Naive thymus-derived CD4-positive, alpha-beta T cell (primary cell): ENCODE measurements at regions not wholly inside any gene's neighbourhood (a gene's known extent, or its start where the extent isn't known, plus 50 kb on each side); places are given as distances from the start of the nearest gene placed in this dataset.

Experiments used
- ATAC-seq: fragments of 150-1000 bp; cut with Tn5 transposase; 2 replicates; pipeline ENCODE4 v1.10.0; 2021; ENCODE audit warnings: mild to moderate bottlenecking, moderate library complexity
- CTCF ChIA-PET: fragments of 350-600 bp; sonication (Branson Sonifier 250); formaldehyde crosslinking; loops from one replicate; lab custom pipeline; 2021; ENCODE audit warnings: antibody characterized with exemption; lab: Charles Lee
- POLR2A ChIA-PET: fragments of 350-600 bp; sonication (Branson Sonifier 250); formaldehyde crosslinking; loops from one replicate; lab custom pipeline; 2021; ENCODE audit warnings: antibody characterized with exemption, inconsistent platforms; lab: Charles Lee
- DNase-seq, 9 donors: peaks; one replicate each; pipeline versions ENCODE4 v3.0.0 to v3.0.0-alpha.2; 2020 to 2022; ENCODE audit warnings: mixed read lengths in 1 of 9
- H3K27ac ChIP-seq: one replicate; pipeline ENCODE4 v1.7.0; 2013; ENCODE audit warnings: mild to moderate bottlenecking, low read depth, low read length, moderate library complexity
- H3K27me3 ChIP-seq, 2 donors: one replicate each; pipeline ENCODE4 v1.7.0; 2013; ENCODE audit warnings: low read length in 2 of 2, mild to moderate bottlenecking in 2 of 2, moderate library complexity in 2 of 2; ENCODE audit not compliant: control insufficient read depth in 2 of 2, insufficient read depth in 2 of 2
- H3K36me3 ChIP-seq, 3 experiments: 1 replicate in 2 of 3; 2 replicates in 1 of 3; pipeline ENCODE4 v1.7.0; 2013; ENCODE audit warnings: low read length in 3 of 3, mild to moderate bottlenecking in 3 of 3, moderate library complexity in 1 of 3; ENCODE audit not compliant: insufficient read depth in 3 of 3, control insufficient read depth in 2 of 3
- H3K4me1 ChIP-seq, 2 donors: one replicate each; pipeline ENCODE4 v1.7.0; 2013; ENCODE audit warnings: low read length in 2 of 2, mild to moderate bottlenecking in 2 of 2, moderate library complexity in 1 of 2; ENCODE audit not compliant: control insufficient read depth in 2 of 2, insufficient read depth in 2 of 2
- H3K4me3 ChIP-seq: 2 replicates; pipeline ENCODE4 v1.7.0; 2013; ENCODE audit warnings: mild to moderate bottlenecking, low read length
- H3K9me3 ChIP-seq, 3 experiments: 1 replicate in 2 of 3; 2 replicates in 1 of 3; pipeline ENCODE4 v1.7.0; 2013; ENCODE audit warnings: low read length in 3 of 3; ENCODE audit not compliant: control insufficient read depth in 2 of 3
- H3K27ac Mint-ChIP-seq, 9 donors: one replicate each; pipeline ENCODE4 v1.8.0; 2020 to 2022; ENCODE audit warnings: mixed read lengths in 9 of 9, mild to moderate bottlenecking in 8 of 9, moderate library complexity in 5 of 9, inconsistent platforms in 2 of 9
- H3K27me3 Mint-ChIP-seq, 5 donors: one replicate each; pipeline ENCODE4 v1.8.0; 2021 to 2022; ENCODE audit warnings: mixed read lengths in 5 of 5, mild to moderate bottlenecking in 1 of 5
- H3K36me3 Mint-ChIP-seq, 5 donors: one replicate each; pipeline ENCODE4 v1.8.0; 2020 to 2022; ENCODE audit warnings: mixed read lengths in 5 of 5, mild to moderate bottlenecking in 3 of 5, inconsistent platforms in 1 of 5
- H3K4me1 Mint-ChIP-seq, 7 donors: one replicate each; pipeline ENCODE4 v1.8.0; 2020 to 2022; ENCODE audit warnings: mixed read lengths in 7 of 7, mild to moderate bottlenecking in 3 of 7, inconsistent platforms in 1 of 7
- H3K4me3 Mint-ChIP-seq, 10 donors: one replicate each; pipeline ENCODE4 v1.8.0; 2020 to 2022; ENCODE audit warnings: mild to moderate bottlenecking in 10 of 10, mixed read lengths in 10 of 10, moderate library complexity in 6 of 10, inconsistent platforms in 2 of 10
- H3K9me3 Mint-ChIP-seq, 11 donors: one replicate each; pipeline ENCODE4 v1.8.0; 2020 to 2022; ENCODE audit warnings: mixed read lengths in 11 of 11, mild to moderate bottlenecking in 4 of 11, inconsistent platforms in 1 of 11, moderate library complexity in 1 of 11
- intact Hi-C, 2 donors: fragments of 100-400 bp; cut with micrococcal nuclease; formaldehyde crosslinking; loops; one replicate each; pipeline ENCODE4 v1.15.1; 2023

DNA sequence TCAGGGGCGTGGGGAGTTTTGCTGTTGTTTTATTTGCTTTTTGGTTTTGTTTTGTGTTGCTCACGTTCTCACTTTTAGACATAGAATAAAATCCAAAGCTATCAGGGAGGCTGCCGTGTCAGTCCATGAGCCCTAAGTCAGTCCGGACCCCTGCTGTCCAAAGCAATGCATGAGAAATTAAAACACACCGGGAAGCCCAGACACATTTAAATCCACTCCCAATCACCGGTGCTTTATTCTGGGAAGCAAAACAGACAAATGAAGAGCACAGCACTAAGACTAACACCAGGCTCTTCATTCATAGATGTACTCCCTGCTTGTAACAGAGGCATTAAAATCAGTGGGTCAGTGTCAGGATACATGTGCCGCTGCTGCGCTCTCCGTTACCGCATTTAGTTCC lies 180.9 kb downstream of the IRX2 start:
- Histone ChIP-seq H3K4me3 (no peak overlapping the region), H3K27ac (no peak overlapping the region), H3K36me3 (no peaks in the 10 kb centered on the region), H3K9me3 (no peaks in the 10 kb centered on the region), H3K4me1 (no peaks in the 10 kb centered on the region), H3K27me3 (no peaks in the 10 kb centered on the region)
- ATAC-seq, result no peak
- DNase-seq, result no peak
- Mint-ChIP-seq H3K4me1 (no peaks in the 10 kb centered on the region), H3K36me3 (no peaks in the 10 kb centered on the region), H3K27ac (no peak overlapping the region), H3K9me3 (peaks cover 0 to 16% (median 1%) of the 10 kb centered on the region in 11 donors), H3K27me3 (peaks cover 0 to 9% (median 4%) of the 10 kb centered on the region in 5 donors), H3K4me3 (no peak overlapping the region)
- intact Hi-C loops, result no loop called here
- ChIA-PET CTCF (no interaction called here), POLR2A (no interaction called here)

DNA sequence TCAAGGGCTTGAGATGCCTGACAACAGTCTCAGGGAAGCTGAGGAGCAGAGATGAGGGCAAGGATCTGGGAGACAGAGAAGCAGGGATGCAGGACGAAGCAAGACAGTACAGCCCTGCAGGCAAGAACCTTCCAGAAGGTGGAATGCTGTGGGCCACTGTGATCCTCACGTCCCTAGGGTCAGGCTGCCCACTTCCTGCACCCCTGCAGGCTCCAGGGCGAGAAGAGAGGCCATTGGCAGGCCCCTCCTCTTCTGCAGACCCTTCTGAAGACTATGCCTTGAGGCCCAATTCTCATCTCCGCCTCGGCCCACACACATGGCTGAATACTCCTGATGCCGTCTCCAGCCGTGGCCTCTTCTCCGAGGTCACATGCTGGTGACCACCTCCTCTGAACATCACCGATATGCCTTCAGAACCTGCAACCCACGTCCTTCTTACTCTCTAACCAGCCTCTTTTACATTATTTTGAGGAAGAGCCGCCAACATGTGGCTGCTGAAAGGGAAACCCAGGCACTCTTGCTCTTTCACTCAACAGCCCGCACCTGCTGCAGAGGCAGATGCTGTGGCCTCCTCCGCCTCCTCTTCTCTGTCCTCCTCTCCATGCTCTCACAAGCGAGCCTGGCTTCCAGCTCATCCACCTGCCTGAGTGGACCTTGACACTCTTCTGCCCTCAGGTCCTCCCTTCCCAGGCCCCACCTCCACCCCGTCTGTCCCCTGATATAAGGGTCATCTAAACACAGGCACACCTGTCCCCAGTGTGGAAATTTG lies 181.5 kb downstream of the IRX2 start:
- no peaks in the 10 kb centered on the region for H3K9me3 ChIP-seq
- H3K4me3 ChIP-seq, result no peak overlapping the region
- DNase-seq (no peak), ATAC-seq (no peak)
- no peak overlapping the region for H3K4me3 Mint-ChIP-seq
- ChIA-PET POLR2A (no interaction called here), CTCF (no interaction called here)
- no peaks in the 10 kb centered on the region for H3K4me1 ChIP-seq
- H3K4me1 Mint-ChIP-seq, result no peaks in the 10 kb centered on the region
- intact Hi-C loops, result no loop called here
- no peak overlapping the region for H3K27ac ChIP-seq
- H3K9me3 Mint-ChIP-seq, result peaks cover 0 to 16% (median 2%) of the 10 kb centered on the region in 11 donors
- H3K36me3 Mint-ChIP-seq, result no peaks in the 10 kb centered on the region
- H3K27ac Mint-ChIP-seq, result no peak overlapping the region
- H3K27me3 ChIP-seq, result no peaks in the 10 kb centered on the region
- peaks cover 0 to 9% (median 4%) of the 10 kb centered on the region in 5 donors for H3K27me3 Mint-ChIP-seq
- no peaks in the 10 kb centered on the region for H3K36me3 ChIP-seq

DNA sequence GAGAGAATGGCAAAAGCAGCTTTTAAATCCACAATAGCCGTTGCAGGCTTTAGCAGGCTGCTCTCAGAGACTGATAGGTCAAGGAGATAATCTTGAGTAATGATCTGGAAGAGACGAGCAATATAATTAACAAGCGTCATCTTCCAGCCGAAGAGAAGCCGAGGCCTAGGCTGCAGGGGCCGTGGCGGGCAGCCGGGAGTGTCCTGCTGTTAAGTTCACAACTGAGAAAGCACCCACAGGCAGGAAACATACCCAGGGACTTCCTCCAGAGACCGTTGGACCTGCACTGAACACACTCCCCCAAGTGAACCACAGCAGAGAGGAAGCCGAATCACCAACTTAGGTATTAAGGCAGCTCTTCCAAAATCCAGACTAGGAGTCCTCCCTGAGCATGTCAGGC lies 182.3 kb downstream of the IRX2 start:
- intact Hi-C loops, result no loop called here
- DNase-seq (no peak), ATAC-seq (no peak)
- H3K4me3 ChIP-seq, result no peak overlapping the region
- Mint-ChIP-seq H3K36me3 (no peaks in the 10 kb centered on the region), H3K27ac (no peak overlapping the region), H3K27me3 (peaks cover 0 to 9% (median 4%) of the 10 kb centered on the region in 5 donors), H3K4me3 (no peak overlapping the region), H3K9me3 (peaks cover 0 to 16% (median 2%) of the 10 kb centered on the region in 11 donors), H3K4me1 (no peaks in the 10 kb centered on the region)
- H3K9me3 ChIP-seq, result no peaks in the 10 kb centered on the region
- no peaks in the 10 kb centered on the region for H3K4me1 ChIP-seq
- H3K27ac ChIP-seq, result no peak overlapping the region
- ChIA-PET POLR2A (no interaction called here), CTCF (no interaction called here)
- H3K36me3 ChIP-seq, result no peaks in the 10 kb centered on the region
- no peaks in the 10 kb centered on the region for H3K27me3 ChIP-seq

DNA sequence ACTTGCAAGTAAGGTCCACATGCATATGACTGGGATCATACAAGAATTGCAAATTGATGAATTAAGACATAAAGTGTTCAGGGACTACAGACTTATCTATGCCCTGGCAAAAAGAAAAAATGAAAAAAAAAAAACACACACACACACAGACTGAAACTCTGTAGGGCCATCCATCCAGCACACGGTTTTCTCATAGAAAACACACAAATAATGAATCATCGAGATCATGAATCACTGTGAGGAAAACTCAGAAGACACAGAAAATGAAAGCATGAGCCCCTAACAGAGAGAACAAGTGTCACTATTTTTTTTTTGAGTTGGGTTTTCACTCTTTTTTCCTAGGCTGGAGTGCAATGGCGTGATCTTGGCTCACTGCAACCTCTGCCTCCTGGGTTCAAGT lies 185.2 kb downstream of the IRX2 start:
- Histone ChIP-seq H3K27ac (no peak overlapping the region), H3K9me3 (peaks cover 0 to 4% (median 0%) of the 10 kb centered on the region in 3 experiments), H3K4me1 (no peaks in the 10 kb centered on the region), H3K4me3 (no peak overlapping the region), H3K36me3 (no peaks in the 10 kb centered on the region), H3K27me3 (no peaks in the 10 kb centered on the region)
- no peak overlapping the region for H3K27ac Mint-ChIP-seq
- ChIA-PET CTCF (no interaction called here), POLR2A (no interaction called here)
- DNase-seq (no peak), ATAC-seq (no peak)
- H3K4me1 Mint-ChIP-seq, result no peaks in the 10 kb centered on the region
- peaks cover 0 to 23% (median 4%) of the 10 kb centered on the region in 11 donors for H3K9me3 Mint-ChIP-seq
- no peaks in the 10 kb centered on the region for H3K36me3 Mint-ChIP-seq
- H3K4me3 Mint-ChIP-seq, result no peak overlapping the region
- peaks cover 0 to 25% (median 5%) of the 10 kb centered on the region in 5 donors for H3K27me3 Mint-ChIP-seq
- intact Hi-C loops, result no loop called here

DNA sequence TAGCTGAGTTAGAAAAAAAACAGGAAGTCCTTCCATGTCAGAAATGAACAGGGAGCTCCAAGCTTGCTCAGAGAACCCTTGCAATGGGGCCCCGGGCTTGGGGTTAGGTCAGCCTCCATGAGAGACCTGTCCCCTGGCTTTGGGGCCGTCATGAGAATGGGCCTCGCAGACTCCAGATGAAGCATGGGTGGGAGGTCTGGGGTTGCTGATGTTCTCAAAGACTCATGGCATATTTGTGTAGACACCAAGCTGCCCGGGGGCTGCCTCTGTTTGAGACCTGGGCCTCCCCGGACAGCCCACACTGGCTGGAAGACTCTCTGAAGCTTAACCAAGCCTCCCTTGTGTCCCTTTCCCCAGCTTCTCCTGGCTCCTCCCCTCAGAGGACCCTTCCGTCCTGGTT lies 186.3 kb downstream of the IRX2 start:
- Histone ChIP-seq H3K4me1 (no peaks in the 10 kb centered on the region), H3K4me3 (no peak overlapping the region), H3K9me3 (peaks cover 0 to 4% (median 0%) of the 10 kb centered on the region in 3 experiments), H3K27me3 (no peaks in the 10 kb centered on the region), H3K36me3 (no peaks in the 10 kb centered on the region), H3K27ac (no peak overlapping the region)
- intact Hi-C loops, result no loop called here
- Mint-ChIP-seq H3K36me3 (no peaks in the 10 kb centered on the region), H3K4me3 (no peak overlapping the region), H3K27ac (no peak overlapping the region), H3K4me1 (no peaks in the 10 kb centered on the region), H3K27me3 (peaks cover 0 to 25% (median 5%) of the 10 kb centered on the region in 5 donors), H3K9me3 (peaks cover 0 to 21% (median 4%) of the 10 kb centered on the region in 11 donors)
- ChIA-PET CTCF (no interaction called here), POLR2A (no interaction called here)
- no peak for ATAC-seq
- no peak for DNase-seq

DNA sequence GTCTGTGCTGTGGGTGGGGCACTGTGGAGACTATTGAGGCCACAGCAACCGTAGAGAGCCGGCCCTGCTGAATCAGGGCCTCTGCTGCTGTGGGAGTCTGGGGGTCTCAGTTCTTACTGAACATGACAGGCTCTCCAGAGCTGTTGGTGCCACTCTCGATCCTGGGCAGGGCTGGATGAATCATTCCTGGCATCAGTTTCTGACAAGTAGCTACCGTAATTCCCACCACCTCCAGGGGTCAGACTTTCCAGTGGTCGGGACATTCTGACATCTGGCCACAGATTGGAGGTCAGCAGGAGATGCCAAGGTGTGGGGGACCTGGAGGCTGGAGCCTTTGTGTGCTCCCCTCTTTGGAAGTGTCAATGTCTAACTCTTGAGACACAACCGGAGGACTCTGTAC lies 188.4 kb downstream of the IRX2 start:
- intact Hi-C loops, result no loop called here
- no peaks in the 10 kb centered on the region for H3K4me1 ChIP-seq
- CTCF ChIA-PET, result no interaction called here
- POLR2A ChIA-PET, result no interaction called here
- no peaks in the 10 kb centered on the region for H3K36me3 Mint-ChIP-seq
- DNase-seq (no peak), ATAC-seq (no peak)
- no peaks in the 10 kb centered on the region for H3K4me1 Mint-ChIP-seq
- H3K27ac ChIP-seq, result no peak overlapping the region
- H3K27me3 Mint-ChIP-seq, result peaks cover 0 to 22% (median 5%) of the 10 kb centered on the region in 5 donors
- H3K4me3 ChIP-seq, result no peak overlapping the region
- no peak overlapping the region for H3K27ac Mint-ChIP-seq
- H3K27me3 ChIP-seq, result no peaks in the 10 kb centered on the region
- no peak overlapping the region for H3K4me3 Mint-ChIP-seq
- peaks cover 0 to 19% (median 6%) of the 10 kb centered on the region in 11 donors for H3K9me3 Mint-ChIP-seq
- peaks cover 0 to 4% (median 0%) of the 10 kb centered on the region in 3 experiments for H3K9me3 ChIP-seq
- no peaks in the 10 kb centered on the region for H3K36me3 ChIP-seq

DNA sequence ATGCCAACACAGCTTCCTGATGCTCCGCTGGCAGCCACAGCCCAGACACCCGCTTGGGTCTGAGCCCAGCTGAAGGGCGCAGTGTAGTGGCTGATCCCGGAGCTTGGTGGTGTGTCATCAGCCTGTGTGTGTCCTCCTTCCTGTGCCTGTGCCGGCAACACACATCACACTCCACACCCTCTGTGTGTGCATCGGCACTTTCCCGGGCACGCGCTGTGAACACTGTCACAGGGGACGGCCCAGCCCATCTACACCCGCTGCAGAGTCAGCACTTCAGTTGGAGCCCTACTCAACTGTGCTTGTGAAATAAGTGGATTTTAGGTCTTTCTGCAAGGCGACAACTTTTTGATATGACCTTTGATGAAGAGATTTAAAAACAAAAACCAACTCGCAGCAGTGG lies 189.4 kb downstream of the IRX2 start:
- no peaks in the 10 kb centered on the region for H3K36me3 ChIP-seq
- no peaks in the 10 kb centered on the region for H3K4me1 ChIP-seq
- ATAC-seq, result no peak
- no peak for DNase-seq
- no peak overlapping the region for H3K27ac ChIP-seq
- intact Hi-C loops, result no loop called here
- Mint-ChIP-seq H3K4me3 (no peak overlapping the region), H3K9me3 (peaks cover 0 to 17% (median 3%) of the 10 kb centered on the region in 11 donors), H3K27ac (no peak overlapping the region), H3K36me3 (no peaks in the 10 kb centered on the region), H3K4me1 (no peaks in the 10 kb centered on the region), H3K27me3 (peaks cover 0 to 24% (median 4%) of the 10 kb centered on the region in 5 donors)
- peaks cover 0 to 4% (median 0%) of the 10 kb centered on the region in 3 experiments for H3K9me3 ChIP-seq
- H3K27me3 ChIP-seq, result no peaks in the 10 kb centered on the region
- no peak overlapping the region for H3K4me3 ChIP-seq
- CTCF ChIA-PET, result no interaction called here
- POLR2A ChIA-PET, result no interaction called here
